Tibial nerve (tissue), 4 donors: ENCODE measurements at regions not wholly inside any gene's neighbourhood (a gene's known extent, or its start where the extent isn't known, plus 50 kb on each side); places are given as distances from the start of the nearest gene placed in this dataset.

Experiments used
- CTCF ChIP-seq, 5 experiments: fragments of 200-600 bp in 3 of 5; fragments of 450-650 bp in 2 of 5; sonication (generic) in 3 of 5; IDR thresholded peaks; one replicate each; pipeline ENCODE4 v1.5.1; 2016 to 2019; ENCODE audit warnings: antibody characterized with exemption in 5 of 5, mild to moderate bottlenecking in 3 of 5, moderate library complexity in 2 of 5
- EP300 ChIP-seq, 2 donors: sonication (generic); formaldehyde crosslinking; IDR thresholded peaks; one replicate each; pipeline ENCODE4 v1.6.1; 2017; ENCODE audit warnings: antibody characterized with exemption in 2 of 2, mild to moderate bottlenecking in 1 of 2
- POLR2A ChIP-seq, 2 donors: fragments of 450-650 bp; IDR thresholded peaks; one replicate each; pipeline ENCODE4 v1.6.1; 2017; ENCODE audit warnings: antibody characterized with exemption in 2 of 2, mild to moderate bottlenecking in 2 of 2, moderate library complexity in 2 of 2

GRCh38 chr13:22468824-22469223 lies 712.0 kb upstream of the SGCG start:
- TF ChIP-seq EP300 (IDR thresholded peaks at IDR 0.05) (no peak), POLR2A (IDR thresholded peaks at IDR 0.05) (no peak), CTCF (IDR thresholded peaks at IDR 0.05) (no peak)
